Ectodermal cell (in vitro differentiated cells): ENCODE measurements at regions not wholly inside any gene's neighbourhood (a gene's known extent, or its start where the extent isn't known, plus 50 kb on each side); places are given as distances from the start of the nearest gene placed in this dataset.

ENCODE experiments used
- H3K27ac ChIP-seq: 2 replicates; pipeline ENCODE4 v1.7.0; 2013; ENCODE audit warnings: mild to moderate bottlenecking, low read depth, low read length; ENCODE audit not compliant: insufficient read depth, poor library complexity, severe bottlenecking
- H3K27me3 ChIP-seq: 2 replicates; pipeline ENCODE4 v1.7.0; 2013; ENCODE audit warnings: mild to moderate bottlenecking, low read length; ENCODE audit not compliant: insufficient read depth, control insufficient read depth, poor library complexity, severe bottlenecking
- H3K36me3 ChIP-seq: one replicate; pipeline ENCODE4 v1.7.0; 2013; ENCODE audit warnings: low read length; ENCODE audit not compliant: control insufficient read depth, insufficient read depth
- H3K4me1 ChIP-seq: one replicate; pipeline ENCODE4 v1.7.0; 2013; ENCODE audit warnings: low read length; ENCODE audit not compliant: control insufficient read depth, insufficient read depth
- H3K4me3 ChIP-seq: 2 replicates; pipeline ENCODE4 v1.7.0; 2013; ENCODE audit warnings: low read depth, low read length, control low read depth; ENCODE audit not compliant: insufficient read depth
- H3K9me3 ChIP-seq: 2 replicates; pipeline ENCODE4 v1.7.0; 2013; ENCODE audit warnings: mild to moderate bottlenecking, low read length, moderate library complexity; ENCODE audit not compliant: control insufficient read depth
- WGBS, 2 experiments: methylation state at CpG; one replicate each; pipeline ENCODE4 v1.1.7; 2013; ENCODE audit warnings: missing lambda C conversion rate in 2 of 2; 5-methylcytosine and 5-hydroxymethylcytosine counted together

DNA sequence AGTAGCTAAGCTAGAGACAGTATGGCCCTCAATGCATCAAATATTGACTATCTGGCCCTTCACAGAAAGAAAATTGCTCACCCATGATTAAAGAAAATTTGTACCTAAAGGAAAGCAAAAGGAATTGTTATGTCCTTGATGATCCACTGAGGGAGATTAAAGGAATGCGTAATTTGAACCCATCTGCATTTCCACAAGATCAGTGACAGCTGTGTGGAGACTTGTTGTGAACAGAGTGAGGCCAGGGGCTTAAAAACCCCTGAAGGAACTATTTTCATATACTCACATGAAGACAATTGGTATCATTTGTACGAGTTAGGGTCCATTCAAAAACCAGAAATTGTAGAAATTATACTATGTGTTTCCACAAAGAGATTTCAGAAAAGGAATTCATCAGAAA lies 1908.1 kb upstream of the SEL1L start:
- Histone ChIP-seq H3K36me3 (no peaks in the 10 kb centered on the region), H3K27ac (no peak overlapping the region), H3K9me3 (no peaks in the 10 kb centered on the region), H3K4me1 (no peaks in the 10 kb centered on the region), H3K4me3 (no peak overlapping the region), H3K27me3 (no peaks in the 10 kb centered on the region)
- 85 to 100% methylated on average over 2 of the region's 2 CpGs for WGBS, 2 experiments

DNA sequence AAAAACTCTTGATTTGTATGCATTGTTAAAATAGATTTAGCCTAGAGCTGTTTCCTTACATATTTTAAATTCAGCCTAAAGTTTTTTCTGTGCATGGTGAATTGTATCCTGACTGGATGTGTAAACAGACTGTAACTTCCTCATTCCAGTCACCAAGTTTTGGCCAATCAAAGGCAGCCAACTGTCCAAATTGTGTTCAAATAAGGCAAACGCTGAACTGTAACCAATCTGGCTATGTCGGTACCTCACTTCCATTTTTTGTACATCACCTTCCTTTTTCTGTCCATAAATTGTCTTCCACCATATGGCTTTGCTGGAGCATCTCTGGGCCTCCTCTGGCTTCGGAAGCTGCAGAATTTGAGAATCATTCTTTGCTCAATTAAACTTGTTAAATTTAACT lies 1921.9 kb upstream of the SEL1L start:
- no peak overlapping the region for H3K4me3 ChIP-seq
- no peaks in the 10 kb centered on the region for H3K9me3 ChIP-seq
- no peaks in the 10 kb centered on the region for H3K27me3 ChIP-seq
- no peak overlapping the region for H3K27ac ChIP-seq
- WGBS, 2 experiments, result 93% methylated on average over 3 of the region's 3 CpGs
- H3K36me3 ChIP-seq, result no peaks in the 10 kb centered on the region
- H3K4me1 ChIP-seq, result no peaks in the 10 kb centered on the region

DNA sequence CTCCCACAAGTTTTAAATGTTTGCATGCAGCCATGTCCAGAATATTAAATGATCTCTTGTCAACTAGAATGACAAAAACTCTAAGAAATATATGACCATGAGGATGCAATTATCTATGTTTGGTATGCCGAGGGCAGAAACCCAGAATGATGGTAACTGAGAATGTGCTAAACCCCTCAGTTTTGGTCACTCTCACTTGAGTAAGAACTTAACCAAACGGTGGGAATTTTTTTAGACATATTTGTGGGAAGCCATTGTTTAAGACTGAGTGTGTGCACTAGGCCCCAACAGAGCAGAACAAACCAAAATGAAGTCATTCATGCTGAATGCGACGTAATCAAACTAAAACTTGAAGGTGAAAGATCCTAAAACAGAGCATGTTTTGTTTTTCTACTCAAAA lies 1927.9 kb upstream of the SEL1L start:
- H3K27ac ChIP-seq, result no peak overlapping the region
- no peak overlapping the region for H3K4me3 ChIP-seq
- H3K36me3 ChIP-seq, result no peaks in the 10 kb centered on the region
- no peaks in the 10 kb centered on the region for H3K4me1 ChIP-seq
- no peaks in the 10 kb centered on the region for H3K9me3 ChIP-seq
- 91 to 97% methylated on average over 4 of the region's 4 CpGs for WGBS, 2 experiments
- H3K27me3 ChIP-seq, result no peaks in the 10 kb centered on the region

DNA sequence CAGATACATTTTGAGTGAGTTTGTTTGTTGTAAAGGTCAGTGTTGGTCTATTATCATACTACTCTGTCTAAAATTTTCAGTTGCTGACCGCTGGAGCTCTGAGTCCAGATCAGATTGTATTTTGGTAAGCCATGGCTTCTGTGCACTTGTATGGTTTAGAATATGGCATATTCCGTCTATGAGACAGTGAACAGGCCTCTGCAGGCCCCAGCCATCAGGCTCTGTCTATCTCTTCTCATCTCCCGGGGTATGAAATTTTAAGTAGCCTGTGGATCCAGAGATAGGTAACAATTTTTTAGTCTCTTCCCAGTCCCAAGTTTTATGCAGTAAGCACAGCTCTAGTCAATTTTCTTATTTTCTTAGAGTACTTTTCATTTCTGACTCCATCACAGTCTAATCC lies 1929.1 kb upstream of the SEL1L start:
- no peaks in the 10 kb centered on the region for H3K36me3 ChIP-seq
- no peak overlapping the region for H3K27ac ChIP-seq
- no peaks in the 10 kb centered on the region for H3K27me3 ChIP-seq
- 87 to 94% methylated on average over 3 of the region's 3 CpGs for WGBS, 2 experiments
- H3K4me1 ChIP-seq, result no peaks in the 10 kb centered on the region
- H3K4me3 ChIP-seq, result no peak overlapping the region
- H3K9me3 ChIP-seq, result no peaks in the 10 kb centered on the region

DNA sequence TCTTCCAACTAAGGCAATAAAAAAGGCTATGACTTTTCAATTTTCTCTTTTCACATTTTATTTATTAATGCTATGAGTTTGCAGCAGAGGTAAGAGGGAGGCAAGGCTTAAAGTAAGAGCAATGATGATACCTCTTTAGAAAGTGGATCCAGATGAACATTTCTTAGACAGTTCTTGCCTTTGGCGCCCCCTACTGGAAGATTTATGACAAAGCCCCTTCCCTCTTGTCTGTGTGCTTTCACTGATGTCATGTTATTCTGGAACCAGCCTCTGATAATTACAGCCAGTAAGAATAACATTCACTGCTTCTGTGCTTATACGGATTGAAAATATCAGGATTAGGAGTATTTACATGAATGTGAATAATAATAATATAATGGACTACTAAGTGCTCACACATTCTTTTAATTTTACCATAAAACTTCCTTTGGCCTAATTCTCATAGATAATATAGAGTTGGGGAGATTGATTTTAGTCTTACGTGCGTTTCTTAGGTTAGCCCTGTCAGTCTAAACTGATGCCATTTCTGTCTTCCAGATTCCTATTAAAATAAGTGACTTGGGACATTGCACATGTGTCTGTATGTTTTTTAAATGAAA lies 1929.9 kb upstream of the SEL1L start:
- Histone ChIP-seq H3K9me3 (no peaks in the 10 kb centered on the region), H3K36me3 (no peaks in the 10 kb centered on the region), H3K4me3 (no peak overlapping the region), H3K27ac (no peak overlapping the region), H3K4me1 (no peaks in the 10 kb centered on the region), H3K27me3 (no peaks in the 10 kb centered on the region)
- WGBS, 2 experiments, result 63 to 67% methylated on average over 3 of the region's 4 CpGs

DNA sequence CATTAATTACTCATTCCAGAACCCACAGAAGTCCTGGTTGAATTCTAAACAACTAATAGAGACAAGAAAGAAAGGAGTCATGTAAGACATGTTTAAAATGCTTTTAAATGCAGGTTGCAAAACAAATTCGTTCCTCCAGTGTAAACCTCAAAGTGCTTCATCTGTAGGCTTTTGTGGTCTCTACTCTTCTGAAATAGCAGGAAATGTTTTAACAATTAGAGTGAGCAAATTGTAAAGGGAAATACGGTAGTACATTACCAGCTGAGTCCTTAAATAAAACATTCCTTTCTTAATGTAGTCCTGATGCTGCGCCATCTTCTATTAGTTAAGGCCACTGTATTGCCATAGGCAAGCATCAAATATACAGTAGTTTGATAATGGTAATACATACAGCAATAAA lies 1934.2 kb upstream of the SEL1L start:
- 89 to 92% methylated on average over 3 of the region's 3 CpGs for WGBS, 2 experiments
- Histone ChIP-seq H3K4me1 (no peaks in the 10 kb centered on the region), H3K27me3 (no peaks in the 10 kb centered on the region), H3K4me3 (no peak overlapping the region), H3K27ac (no peak overlapping the region), H3K9me3 (no peaks in the 10 kb centered on the region), H3K36me3 (no peaks in the 10 kb centered on the region)

DNA sequence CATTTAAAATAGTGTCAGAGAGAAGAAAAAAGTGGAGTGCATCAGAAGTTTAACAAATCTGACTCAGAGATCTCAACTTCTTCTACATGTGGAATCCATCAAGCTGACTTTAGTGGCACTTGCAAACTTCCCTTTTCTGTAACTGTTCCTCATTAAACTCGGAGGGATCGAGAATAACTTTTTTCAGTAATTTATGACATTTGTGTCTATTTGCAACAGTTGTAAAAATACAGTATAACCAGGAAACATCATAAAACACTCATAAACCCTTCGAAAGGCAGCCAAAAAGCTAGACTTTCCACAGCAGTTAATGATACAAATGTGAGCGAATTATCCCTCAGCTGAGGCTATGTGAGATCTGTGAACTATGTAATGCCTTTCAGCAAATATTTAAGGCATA lies 1936.8 kb upstream of the SEL1L start:
- no peaks in the 10 kb centered on the region for H3K4me1 ChIP-seq
- no peak overlapping the region for H3K27ac ChIP-seq
- no peaks in the 10 kb centered on the region for H3K36me3 ChIP-seq
- no peaks in the 10 kb centered on the region for H3K27me3 ChIP-seq
- no peak overlapping the region for H3K4me3 ChIP-seq
- no peaks in the 10 kb centered on the region for H3K9me3 ChIP-seq
- WGBS, 2 experiments, result 90 to 93% methylated on average over 3 to 4 of the region's 4 CpGs

DNA sequence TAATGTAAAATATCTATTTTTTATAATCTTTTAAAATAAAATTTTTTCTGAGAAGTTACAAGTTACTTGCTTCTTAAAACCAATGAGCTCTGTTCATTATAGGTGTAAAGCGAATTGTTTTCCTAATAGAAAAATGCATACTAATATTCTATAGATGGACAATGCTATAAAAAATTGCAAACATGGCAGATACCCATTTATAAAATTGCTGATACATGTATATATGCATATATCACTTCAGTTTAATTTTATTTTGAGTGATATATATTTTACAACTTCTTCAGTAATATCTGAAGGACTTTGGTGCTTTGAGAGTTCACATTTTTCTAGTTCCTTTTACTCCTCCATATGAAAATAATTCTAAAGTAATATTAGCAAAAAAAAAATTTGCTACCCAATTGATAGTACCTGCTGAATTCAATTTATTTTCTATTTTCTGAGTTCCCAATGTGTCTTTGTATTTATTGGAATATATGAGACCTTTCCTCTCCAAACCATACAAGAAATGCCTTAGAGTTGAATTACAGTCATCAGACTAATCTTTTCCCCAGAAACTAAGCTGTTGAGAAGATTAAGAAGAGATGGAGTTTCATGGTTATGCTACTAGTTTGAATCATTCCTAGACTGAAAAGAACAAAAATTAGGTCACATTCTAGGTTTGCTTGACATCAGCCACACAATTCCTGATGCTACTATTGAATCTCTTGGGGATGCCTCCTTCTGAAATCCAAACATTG lies 1937.5 kb upstream of the SEL1L start:
- Histone ChIP-seq H3K9me3 (no peaks in the 10 kb centered on the region), H3K27ac (no peak overlapping the region), H3K36me3 (no peaks in the 10 kb centered on the region), H3K27me3 (no peaks in the 10 kb centered on the region), H3K4me3 (no peak overlapping the region), H3K4me1 (no peaks in the 10 kb centered on the region)
- no CpG with 5 or more reads among the region's 1 CpG for WGBS, 2 experiments

DNA sequence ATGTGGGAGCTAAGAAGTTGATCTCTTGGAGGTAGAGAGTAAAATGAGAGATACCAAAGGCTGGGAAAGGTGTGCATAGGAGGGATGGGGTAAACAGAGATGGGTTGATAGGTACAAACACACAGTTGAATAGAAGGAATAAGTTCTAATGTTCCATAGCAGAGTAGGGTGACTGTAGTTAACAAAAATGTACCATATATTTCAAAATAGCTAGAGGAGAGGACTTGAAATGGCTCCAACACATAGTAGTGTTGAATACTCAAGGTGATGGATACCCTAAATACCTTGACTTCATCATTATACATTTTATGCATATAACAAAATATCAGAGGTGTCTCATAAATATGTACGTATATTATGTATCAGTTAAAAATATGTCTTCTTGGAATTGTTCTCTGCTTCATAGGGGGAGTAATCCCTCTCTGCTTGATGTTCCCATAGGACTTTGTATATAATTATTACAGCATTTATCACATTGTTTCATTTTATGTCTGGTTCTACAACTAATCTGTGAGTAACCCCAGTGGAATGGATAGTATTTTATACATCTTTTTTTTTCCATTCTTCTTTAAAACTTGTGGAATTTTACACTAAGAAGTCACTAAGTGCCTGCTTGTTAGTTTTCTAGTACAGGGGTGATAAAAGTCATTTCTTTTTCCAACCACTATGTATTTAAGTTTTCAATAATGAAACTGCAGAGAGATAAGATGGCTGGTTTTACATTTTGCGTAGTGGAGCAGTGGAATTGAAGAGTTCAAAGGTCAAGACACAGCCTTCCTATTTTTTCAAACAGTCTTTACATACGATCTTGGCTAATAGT lies 1940.0 kb upstream of the SEL1L start:
- WGBS, 2 experiments, result 94 to 100% methylated on average over 1 to 2 of the region's 3 CpGs
- H3K4me3 ChIP-seq, result no peak overlapping the region
- H3K36me3 ChIP-seq, result no peaks in the 10 kb centered on the region
- H3K4me1 ChIP-seq, result no peaks in the 10 kb centered on the region
- H3K9me3 ChIP-seq, result no peaks in the 10 kb centered on the region
- H3K27ac ChIP-seq, result no peak overlapping the region
- H3K27me3 ChIP-seq, result no peaks in the 10 kb centered on the region

DNA sequence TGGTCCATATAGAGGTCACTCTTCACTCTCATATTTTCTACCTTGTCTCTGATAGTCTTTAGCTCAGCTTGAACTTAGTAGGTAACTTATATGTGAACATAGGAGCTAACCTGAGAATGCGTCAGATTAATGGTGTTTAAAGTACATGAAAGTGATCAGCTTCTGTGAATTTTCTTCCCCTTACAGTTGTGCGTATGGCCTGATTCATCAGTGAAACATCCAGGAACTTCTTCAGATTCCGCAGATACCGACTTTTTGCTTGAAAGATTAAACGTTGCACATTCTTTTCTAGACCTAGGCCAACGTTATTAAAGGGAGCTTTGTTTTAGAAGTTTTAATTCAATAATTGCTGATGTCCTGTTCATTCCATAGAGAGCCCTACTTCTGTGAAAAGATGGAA lies 1945.1 kb upstream of the SEL1L start:
- Histone ChIP-seq H3K36me3 (no peaks in the 10 kb centered on the region), H3K4me1 (no peaks in the 10 kb centered on the region), H3K27me3 (no peaks in the 10 kb centered on the region), H3K4me3 (no peak overlapping the region), H3K9me3 (no peaks in the 10 kb centered on the region), H3K27ac (no peak overlapping the region)
- WGBS, 2 experiments, result 95% methylated on average over 6 of the region's 6 CpGs
